ES-I3 (cell line): ENCODE measurements at regions not wholly inside any gene's neighbourhood (a gene's known extent, or its start where the extent isn't known, plus 50 kb on each side); places are given as distances from the start of the nearest gene placed in this dataset.
"Not testable (repeated sequence)": the region's sequence is repeated elsewhere in the genome, so short reads cannot be mapped to it uniquely, and the experiment has no call there.

ENCODE experiments used
- H3K36me3 ChIP-seq: 2 replicates; pipeline ENCODE4 v1.6.1; 2013; ENCODE audit warnings: mild to moderate bottlenecking, low read length, control low read depth, moderate library complexity; ENCODE audit not compliant: insufficient read depth
- H3K4me1 ChIP-seq: 2 replicates; pipeline ENCODE4 v1.6.1; 2013; ENCODE audit warnings: mild to moderate bottlenecking, control low read depth, low read length; ENCODE audit not compliant: insufficient read depth
- H3K9ac ChIP-seq: 2 replicates; pipeline ENCODE4 v1.6.1; 2013; ENCODE audit warnings: low read depth, mild to moderate bottlenecking, low read length, moderate library complexity
- H3K9me3 ChIP-seq: 2 replicates; pipeline ENCODE4 v1.6.1; 2013; ENCODE audit warnings: mild to moderate bottlenecking, low read length, moderate library complexity; ENCODE audit not compliant: control insufficient read depth, insufficient read depth

DNA sequence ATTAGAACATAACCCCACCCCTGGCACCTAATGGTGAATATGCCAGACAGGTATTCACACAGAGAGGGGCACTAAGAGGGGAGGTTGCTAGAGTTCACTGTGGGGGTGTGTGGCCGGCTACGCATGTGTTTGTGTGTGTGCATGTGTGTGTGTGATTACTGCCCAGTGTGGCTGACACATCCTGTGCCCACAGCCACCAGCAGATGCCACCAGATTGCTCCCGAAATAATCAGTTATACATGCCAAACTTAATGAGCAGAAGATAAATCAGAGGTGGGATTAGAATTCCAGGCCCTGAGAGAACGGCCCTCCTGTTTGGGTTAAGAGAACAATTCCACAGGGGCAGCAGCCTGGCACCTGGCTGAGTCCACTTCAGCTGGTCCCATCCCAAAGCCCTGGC lies 91.8 kb upstream of the TBCA start:
- H3K36me3 ChIP-seq, result no peaks in the 10 kb centered on the region
- H3K9ac ChIP-seq, result no peak overlapping the region
- no peaks in the 10 kb centered on the region for H3K9me3 ChIP-seq
- H3K4me1 ChIP-seq, result 0 out of 2 replicates have a peak, but pooled peaks cover 5% of the 10 kb centered on the region

DNA sequence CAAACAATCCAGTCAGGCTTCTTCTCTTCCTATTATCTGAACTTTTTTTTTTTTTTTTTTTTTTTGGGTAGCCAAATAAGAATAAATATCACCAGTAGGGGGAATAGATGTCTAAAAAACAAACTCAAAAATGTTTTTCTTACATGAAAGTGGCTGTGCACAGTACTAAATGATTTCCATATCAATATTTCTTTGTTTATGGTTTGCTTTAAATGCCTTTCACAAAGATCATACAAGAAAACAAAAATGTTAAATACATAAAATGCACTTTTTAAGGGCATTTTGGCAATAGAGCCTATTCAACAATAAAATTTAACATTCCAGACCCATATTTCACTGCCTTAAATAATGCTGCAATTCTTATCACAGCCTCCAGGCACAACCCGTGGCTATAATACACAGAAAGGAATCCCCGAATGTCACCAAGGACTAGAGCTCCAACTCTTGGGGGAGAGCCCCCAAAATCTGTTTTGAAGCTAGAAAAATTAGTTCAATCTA lies 91.1 kb upstream of the TBCA start:
- Histone ChIP-seq H3K4me1 (0 out of 2 replicates have a peak, but pooled peaks cover 5% of the 10 kb centered on the region), H3K9me3 (no peaks in the 10 kb centered on the region), H3K36me3 (no peaks in the 10 kb centered on the region), H3K9ac (no peak overlapping the region)

DNA sequence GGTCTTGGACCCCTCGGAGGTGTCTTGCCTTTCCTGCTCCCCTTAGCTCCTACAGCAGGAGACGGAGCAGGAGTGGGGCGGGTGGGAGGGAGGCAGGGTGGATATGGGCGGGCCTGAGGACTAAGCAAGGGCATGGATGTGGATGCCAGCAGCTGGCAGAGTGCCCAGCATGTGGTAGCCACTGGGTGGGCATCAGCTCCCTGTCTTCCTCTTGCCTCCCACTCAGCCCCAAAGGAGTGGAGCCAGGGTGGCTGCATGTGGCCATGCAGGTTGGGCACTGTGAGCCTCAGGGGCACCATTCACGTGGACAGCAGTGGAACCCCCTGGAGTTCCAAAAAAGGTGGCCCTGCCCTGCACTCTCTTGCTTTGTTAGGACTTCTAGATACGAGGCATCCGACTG lies 90.1 kb upstream of the TBCA start:
- Histone ChIP-seq H3K36me3 (no peaks in the 10 kb centered on the region), H3K4me1 (no peaks in the 10 kb centered on the region), H3K9me3 (no peaks in the 10 kb centered on the region), H3K9ac (no peak overlapping the region)

DNA sequence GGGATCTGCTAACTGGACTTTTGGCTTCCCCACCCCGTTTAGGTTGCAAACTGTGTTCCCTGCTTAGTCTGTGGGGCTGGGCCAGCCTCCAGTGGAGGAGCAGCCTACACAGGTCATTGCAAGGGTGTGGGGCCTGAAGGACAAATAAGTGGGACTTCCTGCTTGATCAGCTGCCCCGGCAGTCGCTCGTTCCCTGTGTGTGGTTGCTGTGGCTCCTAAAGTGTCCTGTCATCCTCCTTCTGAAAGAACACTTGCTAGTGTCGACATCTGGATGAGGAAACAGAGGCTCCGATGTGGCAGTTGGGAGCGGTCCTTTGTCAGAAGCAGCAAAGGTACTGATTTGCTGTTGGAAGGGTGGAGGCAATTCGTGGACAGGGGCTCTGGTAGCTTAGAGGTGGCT lies 88.9 kb upstream of the TBCA start:
- H3K9ac ChIP-seq, result no peak overlapping the region
- H3K36me3 ChIP-seq, result no peaks in the 10 kb centered on the region
- no peaks in the 10 kb centered on the region for H3K4me1 ChIP-seq
- H3K9me3 ChIP-seq, result no peaks in the 10 kb centered on the region

DNA sequence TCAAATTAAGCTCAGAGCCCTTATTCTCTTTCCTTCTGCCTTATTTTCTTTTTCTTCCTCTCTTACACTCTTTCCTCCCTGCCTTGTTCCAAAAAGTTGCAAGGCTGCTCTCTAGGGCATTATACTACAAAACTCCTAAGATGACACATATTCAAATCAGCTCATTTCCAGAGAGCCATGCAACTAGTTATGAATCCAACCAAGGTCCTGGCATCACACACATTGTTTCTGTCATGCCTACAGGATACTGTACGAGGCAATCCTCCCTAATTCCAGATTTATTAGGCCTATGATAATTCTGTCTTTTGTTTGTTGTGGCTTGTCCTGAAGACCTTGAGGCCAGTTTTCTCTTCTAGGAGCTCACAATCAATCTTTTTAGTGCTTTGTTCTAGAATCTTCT lies 87.0 kb upstream of the TBCA start:
- H3K4me1 ChIP-seq, result no peaks in the 10 kb centered on the region
- H3K9ac ChIP-seq, result no peak overlapping the region
- H3K36me3 ChIP-seq, result no peaks in the 10 kb centered on the region
- H3K9me3 ChIP-seq, result no peaks in the 10 kb centered on the region

DNA sequence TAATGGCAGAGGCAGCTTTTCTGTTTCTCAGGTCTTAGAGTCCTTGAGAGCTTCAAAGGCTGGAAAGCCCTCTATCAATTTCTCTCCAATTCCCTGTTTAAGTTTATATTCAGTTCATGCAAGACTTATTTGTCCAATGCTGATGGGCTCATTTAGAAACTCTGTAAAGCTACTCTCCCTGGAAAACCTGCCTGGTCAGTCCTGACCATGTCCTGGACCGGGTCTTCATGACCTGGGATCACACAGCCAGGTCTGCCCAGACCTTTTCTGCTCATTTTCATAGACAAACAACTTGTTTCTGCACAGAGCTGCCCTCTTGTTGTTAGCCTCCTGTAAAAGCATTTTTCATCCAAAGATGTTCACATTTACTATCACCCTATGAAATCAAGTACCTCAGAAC lies 85.4 kb upstream of the TBCA start:
- no peak overlapping the region for H3K9ac ChIP-seq

DNA sequence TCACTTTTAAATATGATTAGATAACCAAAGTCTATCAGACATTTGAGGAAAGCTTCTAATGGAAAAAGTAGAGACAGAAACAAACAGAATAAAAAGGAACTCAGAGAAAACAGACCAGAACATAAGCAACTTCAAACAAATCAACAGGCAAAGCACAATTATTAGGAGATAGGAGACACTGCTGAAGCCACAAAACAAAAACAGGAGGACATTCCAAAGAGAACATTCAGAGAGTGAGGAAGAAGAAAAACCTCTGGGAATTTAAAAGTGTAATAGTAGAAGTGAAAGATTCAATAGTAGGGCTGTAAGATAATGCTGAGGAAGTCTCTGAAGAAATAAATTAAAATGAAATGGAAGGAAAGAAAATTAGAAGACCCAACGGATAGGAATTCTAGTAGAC lies 83.2 kb upstream of the TBCA start:
- Histone ChIP-seq H3K9me3 (no peaks in the 10 kb centered on the region), H3K4me1 (no peaks in the 10 kb centered on the region; the same call in 1 of the 2 replicates), H3K36me3 (no peaks in the 10 kb centered on the region), H3K9ac (no peak overlapping the region)

More for the DNA sequence above, 85.4 kb upstream of the TBCA start:
- Histone ChIP-seq H3K36me3 (no peaks in the 10 kb centered on the region), H3K4me1 (no peaks in the 10 kb centered on the region), H3K9me3 (no peaks in the 10 kb centered on the region)

DNA sequence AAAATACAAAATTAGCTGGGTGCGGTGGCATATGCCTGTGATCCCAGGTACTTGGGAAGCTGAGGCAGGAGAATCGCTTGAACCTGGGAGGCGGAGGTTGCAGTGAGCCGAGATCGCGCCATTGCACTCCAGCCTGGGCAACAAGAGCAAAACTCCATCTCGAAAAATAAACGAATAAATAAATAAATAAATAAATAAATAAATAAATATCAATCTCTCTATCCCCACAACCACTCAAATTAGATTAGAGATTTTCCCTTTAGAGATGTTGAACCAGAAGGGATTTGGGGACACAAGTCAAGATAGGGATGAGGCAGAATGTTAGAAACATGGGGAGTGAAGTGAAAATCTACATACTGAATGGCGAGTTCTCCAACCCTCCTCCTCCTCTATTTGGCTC lies 82.5 kb upstream of the TBCA start:
- not testable (repeated sequence) for H3K9ac ChIP-seq, H3K36me3 ChIP-seq, H3K9me3 ChIP-seq, H3K4me1 ChIP-seq

DNA sequence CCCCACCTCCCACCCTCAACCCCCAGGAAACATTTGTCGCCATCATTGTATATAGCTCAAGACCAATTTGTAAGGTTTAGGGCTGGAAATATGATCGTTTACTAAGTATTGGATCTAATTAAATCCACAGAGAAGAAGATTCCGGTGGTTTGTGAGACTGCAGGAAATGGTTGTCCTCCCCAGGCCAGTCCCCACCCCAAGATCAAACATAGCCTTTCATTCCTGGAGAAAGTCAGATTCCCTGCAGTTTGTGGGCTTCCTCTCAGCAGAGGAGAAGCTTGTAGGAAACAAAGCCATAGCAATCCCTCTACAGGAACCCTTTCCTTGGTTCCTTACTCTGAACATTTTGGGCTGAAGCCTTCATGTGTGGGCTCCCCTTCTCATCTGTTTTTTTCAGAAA lies 79.2 kb upstream of the TBCA start:
- Histone ChIP-seq H3K4me1 (no peaks in the 10 kb centered on the region; the same call in 1 of the 2 replicates), H3K36me3 (no peaks in the 10 kb centered on the region), H3K9me3 (no peaks in the 10 kb centered on the region), H3K9ac (no peak overlapping the region)

DNA sequence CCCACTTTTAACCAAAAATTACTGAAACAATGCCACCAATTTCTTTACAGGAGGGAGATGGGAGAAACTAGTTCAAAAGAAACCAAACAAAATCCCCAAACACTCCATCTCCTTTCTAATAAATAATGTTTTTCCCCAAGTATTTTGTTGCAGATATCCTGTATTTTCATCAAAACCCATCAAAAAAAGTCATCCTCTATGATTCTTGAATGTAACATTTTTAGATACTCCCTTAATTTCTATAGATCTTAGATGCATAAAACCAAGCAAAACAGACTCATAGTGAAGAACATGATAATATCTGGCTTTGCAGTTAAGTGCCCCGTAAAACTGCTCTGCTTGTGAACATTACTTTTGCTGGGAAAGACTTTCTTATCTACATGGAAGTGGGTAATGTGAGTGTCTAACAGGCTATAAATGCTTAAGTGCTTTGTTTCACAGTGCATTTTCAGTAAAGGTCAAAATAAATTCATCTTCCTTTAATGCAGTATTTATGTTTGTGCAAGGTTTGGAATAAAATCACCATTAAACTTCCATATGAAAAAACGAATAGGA lies 77.3 kb upstream of the TBCA start:
- Histone ChIP-seq H3K9ac (no peak overlapping the region), H3K9me3 (no peaks in the 10 kb centered on the region), H3K36me3 (no peaks in the 10 kb centered on the region), H3K4me1 (no peaks in the 10 kb centered on the region; the same call in 1 of the 2 replicates)

DNA sequence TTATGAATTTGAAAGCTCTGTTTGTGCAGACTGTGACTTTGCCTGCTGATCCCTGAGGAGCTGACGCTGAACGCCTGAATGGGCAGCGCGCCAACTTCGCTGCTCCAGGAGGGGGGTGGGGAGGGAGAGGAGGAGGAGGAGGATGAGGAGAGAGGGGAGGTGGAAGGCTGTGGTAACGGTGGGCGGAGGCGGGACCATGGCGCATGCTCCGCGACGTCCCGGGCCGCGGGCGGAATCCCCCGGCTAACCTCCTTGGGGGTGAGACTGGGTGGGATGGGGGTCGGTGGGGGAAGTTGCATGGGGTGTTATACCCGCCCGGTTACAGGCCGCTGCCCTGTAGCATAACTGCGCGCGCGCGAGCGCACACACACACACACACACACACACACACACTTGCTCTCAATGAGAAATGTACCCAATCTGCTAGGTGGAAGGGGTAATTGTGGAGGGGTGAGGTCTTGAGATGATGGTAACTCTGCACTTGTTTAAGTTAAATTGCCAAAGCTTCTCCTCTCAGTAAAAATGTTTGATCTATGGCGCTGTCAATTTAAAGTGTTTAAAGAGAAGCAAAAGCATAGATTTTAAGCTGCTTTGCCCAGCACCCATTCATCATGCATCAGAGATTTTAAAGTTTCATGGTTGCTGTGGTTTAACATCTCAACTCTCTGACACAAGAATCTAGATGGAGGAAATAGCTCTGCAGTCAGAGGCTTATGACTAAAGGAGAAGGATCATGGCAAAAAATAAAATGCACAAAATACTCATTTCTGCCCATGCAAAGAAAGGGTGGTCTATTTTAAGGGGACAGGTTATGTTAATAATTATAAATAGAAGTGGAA lies 76.6 kb upstream of the TBCA start:
- peak overlapping the region; percentile 59; the same call in 1 of the 2 replicates for H3K9ac ChIP-seq

DNA sequence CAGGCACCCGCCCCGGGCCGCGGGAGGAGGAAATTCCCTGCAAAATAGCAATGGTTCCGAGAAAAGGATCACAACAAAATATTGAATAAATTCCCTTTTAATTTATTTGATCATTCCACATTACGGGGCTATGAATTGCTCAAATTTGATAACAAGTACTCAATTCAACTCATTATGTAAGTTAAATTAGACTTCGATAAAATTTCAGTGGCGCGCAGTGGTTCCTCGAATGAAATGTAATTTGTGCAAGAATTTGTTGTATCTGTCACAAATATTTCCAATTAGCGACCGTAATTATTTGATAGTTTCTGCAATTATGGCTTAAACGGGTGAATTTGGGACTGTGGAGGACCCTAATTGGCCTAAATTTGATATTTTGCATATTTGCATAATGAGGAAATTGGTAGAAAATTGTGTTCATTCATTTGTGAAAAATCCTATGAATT lies 76.0 kb upstream of the TBCA start:
- peaks cover 5% of the 10 kb centered on the region; the same call in 1 of the 2 replicates for H3K4me1 ChIP-seq
- H3K9ac ChIP-seq, result peak overlapping the region; percentile 59; the same call in 1 of the 2 replicates
- H3K9me3 ChIP-seq, result no peaks in the 10 kb centered on the region
- no peaks in the 10 kb centered on the region for H3K36me3 ChIP-seq

More for the DNA sequence above, 76.6 kb upstream of the TBCA start:
- H3K36me3 ChIP-seq, result no peaks in the 10 kb centered on the region
- H3K4me1 ChIP-seq, result no peaks in the 10 kb centered on the region; the same call in 1 of the 2 replicates
- H3K9me3 ChIP-seq, result no peaks in the 10 kb centered on the region

DNA sequence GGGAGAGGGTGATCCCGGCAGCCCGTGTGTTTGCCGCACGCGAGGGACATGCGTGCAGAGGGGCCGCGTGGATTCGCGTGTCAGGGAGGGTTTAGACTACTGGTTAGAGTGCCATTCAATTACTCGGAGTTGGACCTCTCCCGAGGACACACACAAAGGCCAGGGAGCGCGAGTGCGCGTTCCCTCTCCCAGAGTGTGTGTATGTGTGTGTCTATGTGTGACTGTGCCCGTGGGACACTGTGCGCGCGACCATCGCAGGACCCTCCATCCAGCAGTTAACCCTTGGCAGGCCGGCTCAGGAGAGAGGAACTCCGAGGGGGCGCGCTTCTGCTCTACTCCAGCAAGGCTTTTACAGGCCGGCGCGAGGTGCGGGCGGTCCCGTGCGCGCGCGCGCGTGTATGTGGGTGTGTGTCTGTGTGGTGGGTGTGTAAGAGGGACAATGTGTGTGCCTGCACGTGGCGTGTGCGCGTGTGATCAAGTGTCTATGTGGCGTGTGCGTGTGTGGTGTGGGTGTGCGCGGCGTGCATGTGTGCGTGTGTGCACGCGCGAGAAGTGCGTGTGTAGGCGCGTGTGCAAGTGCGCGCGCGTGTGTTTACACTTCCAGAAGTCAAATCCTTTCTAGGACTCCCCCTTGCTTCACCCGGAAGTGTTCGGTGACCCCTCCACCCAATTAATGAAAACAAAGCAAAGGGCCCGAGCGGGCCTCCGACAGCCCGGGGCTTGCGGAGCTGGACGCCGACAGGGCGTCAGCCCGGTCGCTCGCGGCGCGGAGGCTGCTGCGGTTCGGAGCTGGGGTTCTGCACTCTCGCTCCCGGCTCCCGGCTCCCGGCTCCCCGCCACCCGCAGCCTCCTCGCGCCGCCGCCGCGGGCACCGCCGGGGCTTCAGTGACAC lies 75.3 kb upstream of the TBCA start:
- Histone ChIP-seq H3K9ac (peak overlapping the region; percentile 59; the same call in 1 of the 2 replicates), H3K4me1 (peaks cover 8% of the 10 kb centered on the region; the same call in 1 of the 2 replicates), H3K36me3 (no peaks in the 10 kb centered on the region), H3K9me3 (no peaks in the 10 kb centered on the region)

DNA sequence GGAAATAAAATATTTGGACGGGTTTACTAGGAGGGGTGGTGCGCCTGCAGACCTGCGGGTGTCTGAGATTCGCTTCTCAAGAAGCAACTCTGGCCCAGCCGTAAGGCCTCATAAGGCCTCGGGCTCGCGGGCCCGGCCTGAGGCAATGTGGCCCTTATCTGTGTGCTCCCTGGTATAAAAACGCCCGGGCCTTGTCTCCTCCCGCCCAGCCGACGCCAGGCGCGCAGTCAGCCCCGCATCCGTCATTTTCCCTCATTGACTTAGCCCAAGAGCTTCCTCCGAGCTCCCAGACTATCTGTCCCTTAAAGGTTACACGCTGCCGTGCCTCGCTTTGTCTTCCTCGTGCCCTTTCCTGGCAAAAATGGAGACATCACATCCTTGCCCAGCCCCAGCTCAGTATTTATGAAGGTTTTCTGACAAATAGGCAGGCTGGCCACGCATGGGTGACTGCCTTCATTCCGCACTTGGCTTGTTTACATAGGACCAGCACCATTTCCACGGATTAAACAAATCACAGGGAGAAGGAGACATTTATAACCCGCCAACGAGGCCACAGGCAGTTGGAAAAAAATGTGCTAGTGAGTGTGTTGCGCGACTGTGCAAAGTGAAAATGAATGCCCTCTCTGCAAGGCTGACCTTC lies 74.5 kb upstream of the TBCA start:
- Histone ChIP-seq H3K36me3 (no peaks in the 10 kb centered on the region), H3K9me3 (no peaks in the 10 kb centered on the region), H3K9ac (peak overlapping the region; percentile 59; the same call in 1 of the 2 replicates), H3K4me1 (peaks cover 10% of the 10 kb centered on the region; the same call in 1 of the 2 replicates)
